ENCODE measurements at regions not wholly inside any gene's neighbourhood (a gene's known extent, or its start where the extent isn't known, plus 50 kb on each side); places are given as distances from the start of the nearest gene placed in this dataset.

DNA sequence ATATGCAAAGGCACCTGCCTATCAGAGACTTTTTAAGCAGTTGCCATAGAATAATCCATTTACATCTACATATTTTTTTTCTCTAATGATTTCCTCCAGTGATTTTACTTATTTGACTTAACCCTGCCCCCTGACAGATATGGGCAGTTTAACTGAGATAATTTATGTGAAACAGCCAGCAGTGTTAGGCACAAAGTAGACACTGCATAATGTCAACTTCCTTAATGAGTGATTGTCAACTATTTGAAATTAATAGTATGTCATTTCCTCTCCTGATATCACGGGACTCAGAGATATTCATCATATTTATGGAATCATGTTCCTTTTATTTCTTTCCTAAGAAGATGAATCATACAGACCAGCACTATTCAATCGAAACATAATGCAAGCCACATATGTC is 179.9 kb upstream of the ATP10A start:
- TF ChIP-seq SIN3A (IDR thresholded peaks at IDR 0.05; ENCODE audit: borderline replicate concordance, insufficient read depth, low read length), result no peak
- TF ChIP-seq, protein P1, sequence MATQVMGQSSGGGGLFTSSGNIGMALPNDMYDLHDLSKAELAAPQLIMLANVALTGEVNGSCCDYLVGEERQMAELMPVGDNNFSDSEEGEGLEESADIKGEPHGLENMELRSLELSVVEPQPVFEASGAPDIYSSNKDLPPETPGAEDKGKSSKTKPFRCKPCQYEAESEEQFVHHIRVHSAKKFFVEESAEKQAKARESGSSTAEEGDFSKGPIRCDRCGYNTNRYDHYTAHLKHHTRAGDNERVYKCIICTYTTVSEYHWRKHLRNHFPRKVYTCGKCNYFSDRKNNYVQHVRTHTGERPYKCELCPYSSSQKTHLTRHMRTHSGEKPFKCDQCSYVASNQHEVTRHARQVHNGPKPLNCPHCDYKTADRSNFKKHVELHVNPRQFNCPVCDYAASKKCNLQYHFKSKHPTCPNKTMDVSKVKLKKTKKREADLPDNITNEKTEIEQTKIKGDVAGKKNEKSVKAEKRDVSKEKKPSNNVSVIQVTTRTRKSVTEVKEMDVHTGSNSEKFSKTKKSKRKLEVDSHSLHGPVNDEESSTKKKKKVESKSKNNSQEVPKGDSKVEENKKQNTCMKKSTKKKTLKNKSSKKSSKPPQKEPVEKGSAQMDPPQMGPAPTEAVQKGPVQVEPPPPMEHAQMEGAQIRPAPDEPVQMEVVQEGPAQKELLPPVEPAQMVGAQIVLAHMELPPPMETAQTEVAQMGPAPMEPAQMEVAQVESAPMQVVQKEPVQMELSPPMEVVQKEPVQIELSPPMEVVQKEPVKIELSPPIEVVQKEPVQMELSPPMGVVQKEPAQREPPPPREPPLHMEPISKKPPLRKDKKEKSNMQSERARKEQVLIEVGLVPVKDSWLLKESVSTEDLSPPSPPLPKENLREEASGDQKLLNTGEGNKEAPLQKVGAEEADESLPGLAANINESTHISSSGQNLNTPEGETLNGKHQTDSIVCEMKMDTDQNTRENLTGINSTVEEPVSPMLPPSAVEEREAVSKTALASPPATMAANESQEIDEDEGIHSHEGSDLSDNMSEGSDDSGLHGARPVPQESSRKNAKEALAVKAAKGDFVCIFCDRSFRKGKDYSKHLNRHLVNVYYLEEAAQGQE (IDR thresholded peaks at IDR 0.05; ENCODE audit: insufficient read depth in 1 of 2, low read depth in 2 of 2, low read length in 2 of 2), result no peak
